GM18907 (cell line): ENCODE measurements at regions not wholly inside any gene's neighbourhood (a gene's known extent, or its start where the extent isn't known, plus 50 kb on each side); places are given as distances from the start of the nearest gene placed in this dataset.

Experiments used
- ATAC-seq: cut with Tn5 transposase; IDR thresholded peaks from one replicate; pipeline ENCODE4 v1.9.1; 2021; ENCODE audit warnings: mild to moderate bottlenecking, moderate library complexity; ENCODE audit not compliant: unreplicated experiment

DNA sequence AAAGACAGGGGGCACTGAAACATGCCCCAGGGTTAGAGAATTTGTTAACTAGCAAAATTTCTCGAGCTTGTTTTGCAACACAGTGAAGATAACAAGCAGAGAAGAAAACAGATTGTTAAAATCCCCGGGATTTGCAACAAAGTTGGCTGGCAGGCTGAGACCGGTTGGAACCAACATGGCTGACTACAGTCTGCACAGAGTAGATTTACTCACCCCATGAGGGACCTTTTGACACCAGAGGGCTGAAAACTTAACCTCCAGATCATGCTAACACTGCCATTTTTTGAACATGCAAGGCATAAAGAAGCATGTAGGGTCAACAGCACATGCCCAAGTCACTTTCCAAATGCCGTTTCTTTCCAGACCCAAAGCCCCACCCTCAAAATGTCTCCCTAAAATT is 95.2 kb upstream of the TMEM26 start:
- no peak for ATAC-seq

DNA sequence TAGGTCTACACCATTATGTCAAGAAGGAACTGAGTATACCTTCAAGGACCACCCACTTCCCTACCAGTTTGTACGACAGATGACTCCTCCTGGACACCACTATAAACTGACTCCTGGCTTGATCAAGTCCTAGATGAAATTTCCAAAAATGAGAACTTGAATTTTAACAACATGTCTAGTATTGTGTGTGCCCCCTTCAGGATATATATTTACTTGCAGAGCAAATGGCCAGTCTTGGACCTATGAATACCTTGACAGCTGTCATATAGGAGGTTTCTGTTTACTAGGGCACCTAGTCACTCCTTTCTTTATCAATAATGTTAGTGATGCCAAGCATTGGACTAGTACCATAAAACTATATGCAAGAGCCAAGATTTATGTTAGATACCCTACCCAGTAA is 94.1 kb upstream of the TMEM26 start:
- no peak for ATAC-seq

DNA sequence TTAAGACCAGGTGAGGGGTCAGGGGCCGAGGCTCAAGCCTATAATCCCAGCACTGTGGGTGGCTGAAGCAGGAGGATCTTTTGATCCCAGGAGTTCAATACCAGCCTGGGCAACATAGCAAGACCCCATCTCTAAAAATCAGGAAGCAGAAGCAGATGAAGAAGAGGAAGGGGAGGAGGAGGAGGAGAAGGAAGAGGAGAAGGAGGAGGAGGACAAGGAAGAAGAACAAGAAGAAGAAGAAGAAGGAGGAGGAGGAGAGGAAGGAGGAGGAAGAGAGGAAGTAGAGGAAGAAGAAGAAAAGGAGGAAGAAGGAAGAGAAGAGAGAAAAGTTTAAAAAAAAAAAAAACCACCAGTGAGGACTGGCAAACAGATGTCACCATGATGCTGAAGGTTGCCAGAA is 92.0 kb upstream of the TMEM26 start:
- no peak for ATAC-seq

DNA sequence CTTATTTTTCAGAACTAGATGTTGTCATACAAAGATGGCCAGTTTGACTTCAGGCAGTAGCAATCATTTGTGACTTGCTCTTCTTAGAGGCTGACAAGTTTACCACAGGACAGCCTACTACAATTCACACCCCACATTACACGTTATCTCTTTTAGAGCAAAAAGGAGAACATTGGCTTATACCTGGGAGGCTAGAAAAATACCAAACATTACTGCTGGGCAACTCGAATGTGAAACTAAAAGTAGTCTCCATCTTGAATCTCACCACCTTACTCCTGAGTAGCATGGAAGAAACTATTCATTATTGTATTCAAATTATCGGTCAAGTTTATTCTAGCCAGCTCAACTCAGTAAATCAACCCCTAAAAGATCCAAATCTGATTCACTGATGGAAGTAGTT is 90.7 kb upstream of the TMEM26 start:
- ATAC-seq, result peak; percentile 44

DNA sequence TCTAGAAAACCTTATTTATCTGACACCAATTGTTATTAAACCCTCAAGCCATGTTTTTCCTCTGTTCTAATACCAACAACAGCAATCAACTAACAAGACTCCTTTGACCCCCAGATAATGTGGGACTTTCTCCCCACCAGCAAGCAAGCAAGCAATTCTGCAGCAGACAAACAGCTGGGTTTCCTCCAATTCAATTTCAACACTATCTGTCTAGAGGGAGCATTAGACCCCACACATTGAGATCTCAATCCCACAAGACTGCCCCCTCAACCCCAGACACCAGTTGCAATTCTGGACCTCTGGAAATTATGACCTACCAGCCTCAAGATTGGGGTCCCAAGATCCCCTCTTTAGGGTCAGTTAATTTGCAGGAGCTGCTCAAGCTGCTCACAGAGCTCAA is 89.4 kb upstream of the TMEM26 start:
- ATAC-seq, result no peak

DNA sequence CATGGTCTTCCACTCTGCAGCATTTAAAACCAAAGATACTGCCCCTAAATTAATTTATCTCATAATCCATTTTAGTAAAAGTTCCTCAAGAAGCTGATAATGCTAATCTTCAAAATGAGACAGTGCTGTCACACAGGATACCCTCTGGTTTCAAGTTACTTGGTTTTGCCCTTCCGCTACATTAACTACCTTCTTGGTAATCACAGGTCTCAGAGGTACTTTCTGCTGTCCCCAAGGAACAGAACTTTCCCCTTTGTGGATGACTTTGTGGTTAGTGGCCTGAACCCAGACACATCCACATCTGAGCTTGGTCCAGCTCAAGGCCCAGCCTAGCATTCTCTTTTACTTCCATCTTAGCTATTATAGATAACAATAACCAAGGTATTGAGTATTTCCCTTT is 88.8 kb upstream of the TMEM26 start:
- peak; percentile 80 for ATAC-seq

DNA sequence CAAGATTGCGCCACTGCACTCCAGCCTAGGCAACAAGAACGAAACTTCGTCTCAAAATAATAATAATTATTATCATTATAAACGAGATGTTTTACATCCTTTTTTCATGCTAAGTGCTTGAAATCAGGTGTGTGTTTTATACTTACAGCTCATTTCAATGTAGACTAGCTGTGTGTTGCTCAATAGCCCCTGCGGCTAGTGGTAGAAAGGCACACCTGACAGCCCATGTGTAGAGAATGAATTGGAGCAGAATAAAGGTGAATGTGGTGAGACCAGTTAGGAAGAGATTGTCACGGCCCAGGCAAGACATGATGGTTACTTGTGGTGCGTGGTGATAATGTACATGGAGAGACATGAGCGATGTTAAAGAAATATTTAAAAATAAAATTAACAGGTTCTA is 86.7 kb upstream of the TMEM26 start:
- no peak for ATAC-seq

DNA sequence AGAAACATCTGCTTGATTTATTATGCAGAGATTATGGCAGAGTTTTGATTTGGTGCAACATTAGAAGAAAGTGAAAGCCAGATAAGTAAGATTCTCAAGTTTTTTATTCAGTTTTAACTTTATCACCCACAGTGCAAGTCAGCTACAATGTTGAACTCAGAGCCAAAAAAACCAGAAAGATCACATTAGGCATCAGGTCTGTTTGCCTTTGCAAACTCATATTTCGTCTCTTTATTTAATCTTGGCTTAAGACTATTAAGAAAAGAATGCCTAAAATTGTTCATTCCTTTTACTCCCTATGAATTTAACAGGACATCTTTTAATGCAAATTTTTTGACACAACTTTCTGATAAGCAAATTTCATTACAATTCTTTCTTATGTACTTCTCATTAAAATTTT is 76.0 kb upstream of the TMEM26 start:
- no peak for ATAC-seq

DNA sequence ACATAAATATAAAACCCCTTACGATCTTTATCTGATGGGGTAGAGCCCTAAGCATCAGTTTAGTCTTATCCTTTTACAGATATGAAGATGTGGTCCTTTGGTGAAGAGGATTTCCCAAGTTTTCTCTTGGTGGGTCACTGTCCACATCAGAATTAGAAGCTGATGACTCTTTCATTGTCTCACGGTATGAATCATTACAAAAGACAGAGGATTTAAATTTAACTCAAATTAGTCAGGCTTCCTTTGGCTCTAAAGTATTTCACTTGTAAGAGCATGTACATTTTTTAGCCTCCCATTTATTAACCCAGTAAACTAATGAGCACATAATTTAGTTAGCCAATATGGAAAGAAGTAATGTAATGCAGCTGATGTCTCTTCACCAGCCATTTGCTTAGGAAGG is 49.9 kb upstream of the TMEM26 start:
- no peak for ATAC-seq
